Loucy (cell line): ENCODE measurements at regions not wholly inside any gene's neighbourhood (a gene's known extent, or its start where the extent isn't known, plus 50 kb on each side); places are given as distances from the start of the nearest gene placed in this dataset.

Source experiments
- H2AFZ ChIP-seq: fragments of 200-600 bp; sonication (generic); 2 replicates; pipeline ENCODE4 v1.6.0; 2016; ENCODE audit warnings: antibody characterized with exemption, mild to moderate bottlenecking, low read length, moderate library complexity
- H3F3A ChIP-seq: fragments of 200-600 bp; 2 replicates; pipeline ENCODE4 v1.6.0; 2016; ENCODE audit warnings: antibody characterized with exemption, low read depth, mild to moderate bottlenecking
- H3K27me3 ChIP-seq: fragments of 200-600 bp; sonication (generic); 2 replicates; pipeline ENCODE4 v1.6.1; 2014; ENCODE audit warnings: low read length, mild to moderate bottlenecking; ENCODE audit not compliant: insufficient read depth, poor library complexity, severe bottlenecking
- H3K36me3 ChIP-seq: fragments of 200-600 bp; sonication (generic); 2 replicates; pipeline ENCODE4 v1.6.1; 2016; ENCODE audit warnings: low read length; ENCODE audit not compliant: insufficient read depth
- H3K4me1 ChIP-seq: fragments of 200-600 bp; sonication (generic); 2 replicates; pipeline ENCODE4 v1.5.1; 2014; ENCODE audit warnings: low read length, mild to moderate bottlenecking; ENCODE audit not compliant: insufficient read depth, poor library complexity, severe bottlenecking
- H3K4me2 ChIP-seq: fragments of 200-600 bp; sonication (generic); 2 replicates; pipeline ENCODE4 v1.6.0; 2014; ENCODE audit warnings: antibody characterized with exemption, low read length, low read depth, mild to moderate bottlenecking; ENCODE audit not compliant: poor library complexity, severe bottlenecking
- H3K4me3 ChIP-seq: fragments of 200-600 bp; sonication (generic); 2 replicates; pipeline ENCODE4 v1.5.1; 2014; ENCODE audit warnings: low read length, mild to moderate bottlenecking, mixed read lengths; ENCODE audit not compliant: poor library complexity, severe bottlenecking
- H3K79me2 ChIP-seq: fragments of 200-600 bp; sonication (generic); 2 replicates; pipeline ENCODE4 v1.6.1; 2014; ENCODE audit warnings: low read length; ENCODE audit not compliant: insufficient read depth
- H3K9ac ChIP-seq: fragments of 200-600 bp; sonication (generic); 2 replicates; pipeline ENCODE4 v1.6.0; 2014; ENCODE audit warnings: mild to moderate bottlenecking, low read depth, low read length, moderate library complexity; ENCODE audit not compliant: poor library complexity, severe bottlenecking
- H3K9me2 ChIP-seq: fragments of 200-600 bp; sonication (generic); replicated peaks from 2 replicates; pipeline ENCODE4 v1.6.1; 2016; ENCODE audit warnings: low read depth, low read length, mixed read lengths
- H3K9me3 ChIP-seq: fragments of 200-600 bp; sonication (generic); 2 replicates; pipeline ENCODE4 v1.6.1; 2014; ENCODE audit warnings: mild to moderate bottlenecking, antibody characterized with exemption, low read length, low read depth; ENCODE audit not compliant: insufficient read depth
- H4K20me1 ChIP-seq: fragments of 200-600 bp; sonication (generic); 2 replicates; pipeline ENCODE4 v1.6.0; 2014; ENCODE audit warnings: antibody characterized with exemption, low read length, mild to moderate bottlenecking; ENCODE audit not compliant: insufficient read depth, poor library complexity, severe bottlenecking
- EZH2phosphoT487 ChIP-seq: fragments of 200-600 bp; IDR thresholded peaks from 2 replicates; pipeline ENCODE4 v1.6.1; 2018; ENCODE audit warnings: antibody characterized with exemption, mild to moderate bottlenecking, moderate library complexity, borderline replicate concordance
- TF ChIP-seq, protein P1 (sequence below): fragments of 200-600 bp; sonication (generic); conservative IDR thresholded peaks from 2 replicates; pipeline ENCODE4 v1.5.1; 2014; ENCODE audit warnings: mild to moderate bottlenecking, antibody characterized with exemption, low read length

DNA sequence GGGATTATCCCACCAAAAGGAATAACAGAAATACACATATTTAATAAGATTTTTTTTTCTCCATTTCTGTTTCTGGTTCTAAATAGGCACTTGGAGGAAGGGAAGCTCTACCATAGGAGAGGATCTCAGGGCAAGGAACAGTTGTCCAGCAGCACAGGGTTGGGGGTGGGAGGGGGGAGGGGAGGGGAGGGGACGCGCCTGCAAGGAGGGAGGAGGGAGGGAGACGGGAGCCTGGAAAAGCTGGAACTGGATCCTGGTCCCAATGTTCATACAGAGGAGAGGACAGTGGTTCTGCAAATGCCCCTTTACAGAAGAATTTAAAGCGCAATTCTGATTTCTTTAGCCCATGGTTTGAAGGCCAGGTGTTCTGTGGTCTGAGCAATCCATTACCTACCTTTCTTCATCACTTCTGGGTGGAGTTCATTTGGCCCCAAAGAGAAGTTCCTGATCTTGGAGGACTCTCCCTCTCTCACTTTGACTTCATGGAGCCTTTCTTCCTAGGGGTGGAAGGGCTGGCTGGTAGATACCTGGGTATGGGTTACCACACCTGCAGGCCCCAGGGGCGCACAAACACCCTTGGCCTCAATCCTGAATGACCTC is 348.9 kb upstream of the NCAM1 start:
- TF ChIP-seq, protein P1, sequence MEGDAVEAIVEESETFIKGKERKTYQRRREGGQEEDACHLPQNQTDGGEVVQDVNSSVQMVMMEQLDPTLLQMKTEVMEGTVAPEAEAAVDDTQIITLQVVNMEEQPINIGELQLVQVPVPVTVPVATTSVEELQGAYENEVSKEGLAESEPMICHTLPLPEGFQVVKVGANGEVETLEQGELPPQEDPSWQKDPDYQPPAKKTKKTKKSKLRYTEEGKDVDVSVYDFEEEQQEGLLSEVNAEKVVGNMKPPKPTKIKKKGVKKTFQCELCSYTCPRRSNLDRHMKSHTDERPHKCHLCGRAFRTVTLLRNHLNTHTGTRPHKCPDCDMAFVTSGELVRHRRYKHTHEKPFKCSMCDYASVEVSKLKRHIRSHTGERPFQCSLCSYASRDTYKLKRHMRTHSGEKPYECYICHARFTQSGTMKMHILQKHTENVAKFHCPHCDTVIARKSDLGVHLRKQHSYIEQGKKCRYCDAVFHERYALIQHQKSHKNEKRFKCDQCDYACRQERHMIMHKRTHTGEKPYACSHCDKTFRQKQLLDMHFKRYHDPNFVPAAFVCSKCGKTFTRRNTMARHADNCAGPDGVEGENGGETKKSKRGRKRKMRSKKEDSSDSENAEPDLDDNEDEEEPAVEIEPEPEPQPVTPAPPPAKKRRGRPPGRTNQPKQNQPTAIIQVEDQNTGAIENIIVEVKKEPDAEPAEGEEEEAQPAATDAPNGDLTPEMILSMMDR: no peak
- no peak for TF ChIP-seq EZH2phosphoT487
- no peak overlapping the region for H3K9ac ChIP-seq
- H3K4me2 ChIP-seq: no peak overlapping the region
- no peak overlapping the region for H3K4me3 ChIP-seq
- H3K36me3 ChIP-seq: no peaks in the 10 kb centered on the region
- H3K79me2 ChIP-seq: no peaks in the 10 kb centered on the region
- no peaks in the 10 kb centered on the region for H4K20me1 ChIP-seq
- H2AFZ ChIP-seq: no peak overlapping the region
- no peaks in the 10 kb centered on the region for H3K27me3 ChIP-seq
- H3K4me1 ChIP-seq: no peaks in the 10 kb centered on the region
- no peaks in the 10 kb centered on the region for H3K9me2 ChIP-seq
- H3F3A ChIP-seq: no peaks in the 10 kb centered on the region
- no peaks in the 10 kb centered on the region for H3K9me3 ChIP-seq

DNA sequence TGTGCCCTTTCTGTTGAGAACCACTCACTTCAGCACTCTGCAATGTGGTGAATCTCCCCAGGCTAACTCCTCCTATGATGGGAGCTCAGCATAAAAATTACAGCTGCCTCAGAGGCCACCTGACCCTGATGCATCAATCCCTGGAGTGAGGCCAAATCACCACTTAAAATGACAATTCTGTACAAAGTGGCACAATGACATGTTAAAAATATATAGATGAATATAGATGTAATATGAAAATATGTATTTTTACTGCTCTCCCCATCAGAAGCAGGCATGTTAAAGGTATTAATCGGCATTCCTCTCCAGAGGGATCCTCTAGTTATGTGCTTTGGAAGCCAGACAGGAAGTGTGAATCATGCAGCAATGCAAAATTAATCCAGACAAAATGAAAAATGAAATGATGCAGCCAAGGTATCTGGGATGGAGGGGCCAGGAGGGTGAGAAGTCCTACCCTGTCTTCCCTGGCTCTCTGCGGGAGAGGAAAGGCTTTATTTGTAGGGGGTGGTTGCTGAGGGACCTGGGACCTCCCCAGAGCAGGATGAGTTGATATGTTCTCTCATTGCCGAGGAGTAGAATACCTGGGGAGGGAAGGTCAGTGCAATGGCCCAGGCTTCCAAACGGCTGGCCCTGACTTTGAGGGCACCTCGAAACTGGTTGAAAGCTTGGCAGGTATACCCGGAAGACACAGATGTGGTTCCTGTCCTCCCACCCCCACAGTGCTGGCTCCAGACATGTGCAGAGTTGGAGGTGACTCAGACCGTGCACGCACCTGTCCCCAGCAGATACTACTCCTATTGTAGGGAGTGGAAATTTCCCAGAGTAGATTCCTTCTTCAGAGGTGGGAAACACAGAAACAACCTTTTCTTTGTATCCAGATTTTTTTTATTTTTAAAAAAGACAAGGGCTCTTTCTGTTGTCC is 347.9 kb upstream of the NCAM1 start:
- Histone ChIP-seq H3K36me3 (no peaks in the 10 kb centered on the region), H3K4me1 (no peaks in the 10 kb centered on the region), H3K79me2 (no peaks in the 10 kb centered on the region), H3K9me3 (no peaks in the 10 kb centered on the region), H3K4me3 (no peak overlapping the region), H4K20me1 (no peaks in the 10 kb centered on the region), H3K27me3 (no peaks in the 10 kb centered on the region), H3K9me2 (no peaks in the 10 kb centered on the region), H3F3A (no peaks in the 10 kb centered on the region), H3K4me2 (no peak overlapping the region), H3K9ac (no peak overlapping the region), H2AFZ (no peak overlapping the region)
- TF ChIP-seq EZH2phosphoT487: no peak

DNA sequence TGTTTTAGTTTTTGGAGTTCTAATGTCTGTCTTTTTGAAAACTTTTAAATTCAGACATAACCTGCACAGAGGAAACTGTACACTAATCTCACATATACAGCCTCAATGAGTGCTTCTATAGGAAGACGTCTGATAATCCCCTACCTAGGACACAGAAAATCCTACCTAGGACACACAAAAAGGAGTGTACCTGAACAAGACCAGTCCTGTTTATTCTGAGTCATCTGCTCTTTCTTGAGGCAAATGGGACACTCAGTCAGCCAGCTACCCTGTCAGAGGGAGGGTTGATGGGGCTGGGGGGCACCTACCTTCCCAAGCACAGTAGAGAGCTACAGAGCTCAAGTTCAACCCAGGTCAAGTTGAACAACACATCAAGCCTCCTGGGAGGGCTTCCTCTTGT is 346.6 kb upstream of the NCAM1 start:
- Histone ChIP-seq H3K4me3 (no peak overlapping the region), H3K9ac (no peak overlapping the region), H3K27me3 (no peaks in the 10 kb centered on the region), H4K20me1 (no peaks in the 10 kb centered on the region), H3K4me2 (no peak overlapping the region), H3K9me3 (no peaks in the 10 kb centered on the region), H3K36me3 (no peaks in the 10 kb centered on the region), H3F3A (no peaks in the 10 kb centered on the region), H3K4me1 (no peaks in the 10 kb centered on the region), H2AFZ (no peak overlapping the region), H3K79me2 (no peaks in the 10 kb centered on the region), H3K9me2 (no peaks in the 10 kb centered on the region)
- TF ChIP-seq EZH2phosphoT487: no peak
- TF ChIP-seq, protein P1: no peak
